GM23338 (cell line): ENCODE measurements at regions not wholly inside any gene's neighbourhood (a gene's known extent, or its start where the extent isn't known, plus 50 kb on each side); places are given as distances from the start of the nearest gene placed in this dataset.

Source experiments
- ATAC-seq: fragments of 200-7000 bp; cut with Tn5 transposase; 3 replicates; pipeline ENCODE4 v1.9.1; 2020
- DNase-seq: peaks from one replicate; pipeline ENCODE4 v3.0.0-alpha.2; 2015; ENCODE audit warnings: low spot score
- H2AFZ ChIP-seq: fragments of 200-600 bp; sonication (generic); 2 replicates; pipeline ENCODE4 v1.8.0; 2016; ENCODE audit warnings: antibody characterized with exemption, mild to moderate bottlenecking, moderate library complexity
- H3F3A ChIP-seq: fragments of 200-600 bp; sonication (generic); replicated peaks from 2 replicates; pipeline ENCODE4 v1.8.0; 2017; ENCODE audit warnings: antibody characterized with exemption, mixed run types, low read depth
- H3K27ac ChIP-seq: fragments of 200-600 bp; sonication (generic); 2 replicates; pipeline ENCODE4 v1.6.1; 2016; ENCODE audit warnings: low read depth
- H3K27me3 ChIP-seq: fragments of 200-600 bp; sonication (generic); 2 replicates; pipeline ENCODE4 v1.8.0; 2016; ENCODE audit warnings: mild to moderate bottlenecking, mixed run types, moderate library complexity; ENCODE audit not compliant: insufficient read depth
- H3K36me3 ChIP-seq: fragments of 200-600 bp; sonication (generic); 2 replicates; pipeline ENCODE4 v1.8.0; 2016; ENCODE audit warnings: mild to moderate bottlenecking; ENCODE audit not compliant: insufficient read depth
- H3K4me1 ChIP-seq: fragments of 200-600 bp; sonication (generic); 2 replicates; pipeline ENCODE4 v1.8.0; 2016; ENCODE audit warnings: mild to moderate bottlenecking, moderate library complexity; ENCODE audit not compliant: insufficient read depth
- H3K4me2 ChIP-seq: fragments of 200-600 bp; sonication (generic); 2 replicates; pipeline ENCODE4 v1.7.1; 2017; ENCODE audit warnings: mixed run types
- H3K4me3 ChIP-seq: fragments of 200-600 bp; sonication (generic); 2 replicates; pipeline ENCODE4 v1.6.1; 2016; ENCODE audit warnings: mixed run types
- H3K79me2 ChIP-seq: fragments of 200-600 bp; sonication (generic); replicated peaks from 2 replicates; pipeline ENCODE4 v1.8.0; 2017; ENCODE audit warnings: mild to moderate bottlenecking; ENCODE audit not compliant: insufficient read depth
- H3K9me2 ChIP-seq: fragments of 200-600 bp; sonication (generic); 2 replicates; pipeline ENCODE4 v1.8.0; 2017; ENCODE audit not compliant: insufficient read depth
- H4K20me1 ChIP-seq: fragments of 200-600 bp; sonication (generic); replicated peaks from 2 replicates; pipeline ENCODE4 v1.8.0; 2017; ENCODE audit warnings: mild to moderate bottlenecking; ENCODE audit not compliant: insufficient read depth
- H3K27ac Mint-ChIP-seq: 2 replicates; pipeline ENCODE4 v1.8.0; 2020; ENCODE audit warnings: inconsistent platforms, mild to moderate bottlenecking, moderate library complexity, mixed read lengths
- H3K27me3 Mint-ChIP-seq: 3 replicates; pipeline ENCODE4 v1.8.0; 2022; ENCODE audit warnings: low read depth, mild to moderate bottlenecking, moderate library complexity, mixed read lengths, inconsistent platforms; ENCODE audit not compliant: insufficient read depth, poor library complexity
- H3K36me3 Mint-ChIP-seq: 3 replicates; pipeline ENCODE4 v1.8.0; 2021; ENCODE audit warnings: low read depth, mild to moderate bottlenecking, inconsistent platforms, moderate library complexity, mixed read lengths
- H3K4me1 Mint-ChIP-seq: 3 replicates; pipeline ENCODE4 v1.8.0; 2020; ENCODE audit warnings: mild to moderate bottlenecking, inconsistent platforms, mixed read lengths
- H3K4me3 Mint-ChIP-seq: 3 replicates; pipeline ENCODE4 v1.8.0; 2021; ENCODE audit warnings: moderate library complexity, mild to moderate bottlenecking, inconsistent platforms, mixed read lengths
- H3K9me3 Mint-ChIP-seq: 3 replicates; pipeline ENCODE4 v1.8.0; 2020; ENCODE audit warnings: moderate library complexity, mild to moderate bottlenecking, inconsistent platforms, mixed read lengths
- CTCF ChIP-seq, 2 experiments: fragments of 200-600 bp in 1 of 2; sonication (generic) in 1 of 2; conservative IDR thresholded peaks; 2 replicates each; pipeline versions ENCODE4 v1.5.1 to v1.6.1; 2016 to 2017; ENCODE audit warnings: antibody characterized with exemption in 2 of 2, low read depth in 2 of 2, mild to moderate bottlenecking in 2 of 2, moderate library complexity in 1 of 2
- ETS1 ChIP-seq: IDR thresholded peaks from 2 replicates; pipeline ENCODE4 v1.6.1; 2016; ENCODE audit warnings: antibody characterized with exemption
- EZH2 ChIP-seq: fragments of 200-600 bp; sonication (generic); IDR thresholded peaks from one replicate; pipeline ENCODE4 v1.8.0; 2017; ENCODE audit warnings: antibody characterized with exemption, mild to moderate bottlenecking, low read depth; ENCODE audit not compliant: unreplicated experiment
- EZH2phosphoT487 ChIP-seq: fragments of 200-600 bp; sonication (generic); IDR thresholded peaks from one replicate; pipeline ENCODE4 v1.8.1; 2018; ENCODE audit warnings: antibody characterized with exemption; ENCODE audit not compliant: unreplicated experiment
- JUNB ChIP-seq: IDR thresholded peaks from one replicate; pipeline ENCODE4 v1.6.1; 2016; ENCODE audit warnings: antibody characterized with exemption; ENCODE audit not compliant: unreplicated experiment
- NANOG ChIP-seq: IDR thresholded peaks from 2 replicates; pipeline ENCODE4 v1.6.1; 2016; ENCODE audit warnings: antibody characterized with exemption, borderline replicate concordance
- POLR2AphosphoS5 ChIP-seq: IDR thresholded peaks from 2 replicates; pipeline ENCODE4 v1.6.1; 2016; ENCODE audit warnings: antibody characterized with exemption, low read depth
- STAT1 ChIP-seq: IDR thresholded peaks from one replicate; pipeline ENCODE4 v1.6.1; 2016; ENCODE audit warnings: antibody characterized with exemption; ENCODE audit not compliant: unreplicated experiment
- ZNF114 ChIP-seq: fragments of 250-450 bp; sonication (Bioruptor Pico); IDR thresholded peaks from 2 replicates; pipeline ENCODE4 v1.5.0; 2020; ENCODE audit warnings: mild to moderate bottlenecking, moderate library complexity
- ZNF331 ChIP-seq: fragments of 250-450 bp; sonication (Bioruptor Pico); IDR thresholded peaks from 2 replicates; pipeline ENCODE4 v1.5.0; 2020; ENCODE audit warnings: low read depth, mild to moderate bottlenecking, moderate library complexity
- TF ChIP-seq, protein P1 (sequence below): IDR thresholded peaks from one replicate; pipeline ENCODE4 v1.6.1; 2018; ENCODE audit warnings: antibody characterized with exemption; ENCODE audit not compliant: unreplicated experiment

GRCh38 chr3:8097690-8098089 is 403.9 kb upstream of the LMCD1 start:
- Mint-ChIP-seq H3K36me3 (no peaks in the 10 kb centered on the region), H3K9me3 (no peaks in the 10 kb centered on the region), H3K4me3 (no peak overlapping the region), H3K27ac (no peak overlapping the region), H3K27me3 (no peaks in the 10 kb centered on the region), H3K4me1 (peaks cover 12% of the 10 kb centered on the region)
- no peak for ATAC-seq
- Histone ChIP-seq H2AFZ (no peak overlapping the region), H3K27ac (no peak overlapping the region), H3K79me2 (no peaks in the 10 kb centered on the region), H3F3A (no peaks in the 10 kb centered on the region), H3K9me2 (peaks cover 7% of the 10 kb centered on the region; the same call in 1 of the 2 replicates), H3K4me3 (no peak overlapping the region), H4K20me1 (no peaks in the 10 kb centered on the region), H3K36me3 (no peaks in the 10 kb centered on the region), H3K27me3 (no peaks in the 10 kb centered on the region), H3K4me2 (no peak overlapping the region), H3K4me1 (no peaks in the 10 kb centered on the region)
- DNase-seq, result no peak
- TF ChIP-seq ETS1 (no peak), CTCF (conservative IDR thresholded peaks at IDR 0.05; ENCODE audit: low read depth in 2 of 2) (0 out of 4 replicates have a peak, but pooled peaks of 1 of the 2 experiments have one; percentile 20)

DNA sequence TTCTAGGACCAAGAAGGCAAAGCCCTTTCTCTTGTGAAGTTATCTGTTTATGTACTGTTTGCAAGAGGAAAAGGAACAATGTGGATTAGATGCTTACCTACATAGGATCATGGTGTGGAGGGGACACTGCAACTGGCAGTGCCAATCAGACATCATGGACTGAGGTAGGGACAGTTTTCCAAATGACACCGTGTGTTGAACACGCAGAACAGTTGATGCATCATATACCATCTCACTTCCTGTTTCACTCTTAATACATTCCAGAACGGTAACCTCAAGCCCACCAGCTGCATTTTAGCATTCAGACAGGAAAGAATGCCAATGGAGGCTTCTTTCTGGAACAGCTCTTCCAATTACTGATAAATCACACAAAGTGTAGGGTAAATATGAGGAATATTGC is 397.7 kb upstream of the LMCD1 start:
- Mint-ChIP-seq H3K9me3 (no peaks in the 10 kb centered on the region; the same call in 2 of the 3 replicates), H3K4me1 (peaks cover 5% of the 10 kb centered on the region)
- H3K4me3 ChIP-seq, result no peak overlapping the region
- TF ChIP-seq, protein P1, sequence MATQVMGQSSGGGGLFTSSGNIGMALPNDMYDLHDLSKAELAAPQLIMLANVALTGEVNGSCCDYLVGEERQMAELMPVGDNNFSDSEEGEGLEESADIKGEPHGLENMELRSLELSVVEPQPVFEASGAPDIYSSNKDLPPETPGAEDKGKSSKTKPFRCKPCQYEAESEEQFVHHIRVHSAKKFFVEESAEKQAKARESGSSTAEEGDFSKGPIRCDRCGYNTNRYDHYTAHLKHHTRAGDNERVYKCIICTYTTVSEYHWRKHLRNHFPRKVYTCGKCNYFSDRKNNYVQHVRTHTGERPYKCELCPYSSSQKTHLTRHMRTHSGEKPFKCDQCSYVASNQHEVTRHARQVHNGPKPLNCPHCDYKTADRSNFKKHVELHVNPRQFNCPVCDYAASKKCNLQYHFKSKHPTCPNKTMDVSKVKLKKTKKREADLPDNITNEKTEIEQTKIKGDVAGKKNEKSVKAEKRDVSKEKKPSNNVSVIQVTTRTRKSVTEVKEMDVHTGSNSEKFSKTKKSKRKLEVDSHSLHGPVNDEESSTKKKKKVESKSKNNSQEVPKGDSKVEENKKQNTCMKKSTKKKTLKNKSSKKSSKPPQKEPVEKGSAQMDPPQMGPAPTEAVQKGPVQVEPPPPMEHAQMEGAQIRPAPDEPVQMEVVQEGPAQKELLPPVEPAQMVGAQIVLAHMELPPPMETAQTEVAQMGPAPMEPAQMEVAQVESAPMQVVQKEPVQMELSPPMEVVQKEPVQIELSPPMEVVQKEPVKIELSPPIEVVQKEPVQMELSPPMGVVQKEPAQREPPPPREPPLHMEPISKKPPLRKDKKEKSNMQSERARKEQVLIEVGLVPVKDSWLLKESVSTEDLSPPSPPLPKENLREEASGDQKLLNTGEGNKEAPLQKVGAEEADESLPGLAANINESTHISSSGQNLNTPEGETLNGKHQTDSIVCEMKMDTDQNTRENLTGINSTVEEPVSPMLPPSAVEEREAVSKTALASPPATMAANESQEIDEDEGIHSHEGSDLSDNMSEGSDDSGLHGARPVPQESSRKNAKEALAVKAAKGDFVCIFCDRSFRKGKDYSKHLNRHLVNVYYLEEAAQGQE, result no peak
- TF ChIP-seq STAT1 (no peak), ETS1 (no peak), NANOG (no peak), CTCF (conservative IDR thresholded peaks at IDR 0.05; ENCODE audit: low read depth in 2 of 2) (no peak), ZNF331 (CRISPR knock-in tag) (no peak), JUNB (no peak), EZH2 (no peak), EZH2phosphoT487 (no peak), POLR2AphosphoS5 (no peak), ZNF114 (CRISPR knock-in tag) (no peak)

More for the DNA sequence above, 397.7 kb upstream of the LMCD1 start:
- no peaks in the 10 kb centered on the region for H3K4me1 ChIP-seq
- H4K20me1 ChIP-seq, result no peaks in the 10 kb centered on the region
- H3K27ac Mint-ChIP-seq, result no peak overlapping the region
- no peaks in the 10 kb centered on the region for H3K27me3 ChIP-seq
- no peak overlapping the region for H3K4me2 ChIP-seq
- H3K27ac ChIP-seq, result no peak overlapping the region
- H3F3A ChIP-seq, result no peaks in the 10 kb centered on the region
- no peaks in the 10 kb centered on the region for H3K36me3 Mint-ChIP-seq
- no peak overlapping the region for H3K4me3 Mint-ChIP-seq
- H2AFZ ChIP-seq, result no peak overlapping the region
- no peaks in the 10 kb centered on the region for H3K36me3 ChIP-seq
- no peak for ATAC-seq
- H3K9me2 ChIP-seq, result peaks cover 11% of the 10 kb centered on the region; the same call in 1 of the 2 replicates
- peaks cover 3% of the 10 kb centered on the region for H3K27me3 Mint-ChIP-seq
- no peaks in the 10 kb centered on the region for H3K79me2 ChIP-seq
- DNase-seq, result no peak
